HG02840 (cell line): ENCODE measurements at regions not wholly inside any gene's neighbourhood (a gene's known extent, or its start where the extent isn't known, plus 50 kb on each side); places are given as distances from the start of the nearest gene placed in this dataset.
"Not testable (repeated sequence)": the region's sequence is repeated elsewhere in the genome, so short reads cannot be mapped to it uniquely, and the experiment has no call there.

Experiments
- ATAC-seq: cut with Tn5 transposase; IDR thresholded peaks from one replicate; pipeline ENCODE4 v1.9.1; 2021; ENCODE audit warnings: mild to moderate bottlenecking, moderate library complexity, moderate number of reproducible peaks; ENCODE audit not compliant: unreplicated experiment, low FRiP score

- no peak for ATAC-seq
These were observed 122.0 kb downstream of the C16orf95 start for GRCh38 chr16:87195161-87195560.

GRCh38 chr16:87196231-87196630, 121.0 kb downstream of the C16orf95 start:
- no peak for ATAC-seq

DNA sequence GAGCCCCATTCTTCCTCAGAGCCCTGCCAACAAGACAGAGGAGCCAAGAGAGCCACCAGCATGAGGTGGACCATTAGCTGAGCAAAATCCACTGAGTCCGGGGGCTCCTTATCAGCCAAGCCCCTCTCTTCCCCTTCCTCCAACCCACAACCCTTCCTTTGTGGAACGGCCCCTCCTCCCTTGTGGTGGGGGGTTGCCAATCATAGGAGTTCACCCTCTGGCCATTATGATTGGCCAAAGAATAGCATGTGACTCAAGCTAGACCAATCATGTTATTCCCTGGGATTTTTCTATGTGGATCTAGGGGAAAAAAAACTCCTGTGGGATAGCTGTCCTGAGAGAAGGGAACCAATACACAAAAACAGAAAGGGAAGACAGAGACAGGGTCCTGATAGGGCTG, 120.5 kb downstream of the C16orf95 start:
- ATAC-seq, result no peak

- ATAC-seq, result no peak
These were observed 118.8 kb downstream of the C16orf95 start for GRCh38 chr16:87198328-87198832.

GRCh38 chr16:87198881-87199280, 118.3 kb downstream of the C16orf95 start:
- ATAC-seq, result no peak

- ATAC-seq, result no peak
These were observed 117.8 kb downstream of the C16orf95 start for GRCh38 chr16:87199379-87199778.

- ATAC-seq, result no peak
These were observed 117.3 kb downstream of the C16orf95 start for GRCh38 chr16:87199901-87200300.

GRCh38 chr16:87200637-87201036, 116.6 kb downstream of the C16orf95 start:
- ATAC-seq, result no peak

- ATAC-seq, result no peak
These were observed 116.1 kb downstream of the C16orf95 start for GRCh38 chr16:87201052-87201451.

DNA sequence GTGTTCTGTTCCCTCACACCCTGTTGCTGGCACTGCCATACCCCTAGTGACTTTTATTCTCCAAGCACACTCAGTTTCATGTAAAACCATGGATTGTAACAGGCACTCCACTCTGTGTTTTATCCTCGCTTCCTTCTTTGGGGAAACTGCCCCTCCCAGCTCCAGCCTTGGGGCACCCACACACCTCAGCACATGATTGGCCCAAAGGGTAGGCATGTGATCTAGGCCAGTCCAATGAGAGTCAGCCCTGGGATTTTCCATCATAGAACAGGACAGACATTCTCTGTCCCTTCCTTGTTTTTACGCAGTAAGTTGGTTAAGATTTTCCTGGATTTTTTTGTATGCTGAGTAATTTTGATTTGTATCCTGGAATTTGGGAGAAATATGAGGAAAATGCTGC, 115.4 kb downstream of the C16orf95 start:
- ATAC-seq, result no peak

- ATAC-seq, result no peak
These were observed 114.8 kb downstream of the C16orf95 start for GRCh38 chr16:87202346-87202745.

GRCh38 chr16:87203060-87203656, 114.0 kb downstream of the C16orf95 start:
- no peak for ATAC-seq

DNA sequence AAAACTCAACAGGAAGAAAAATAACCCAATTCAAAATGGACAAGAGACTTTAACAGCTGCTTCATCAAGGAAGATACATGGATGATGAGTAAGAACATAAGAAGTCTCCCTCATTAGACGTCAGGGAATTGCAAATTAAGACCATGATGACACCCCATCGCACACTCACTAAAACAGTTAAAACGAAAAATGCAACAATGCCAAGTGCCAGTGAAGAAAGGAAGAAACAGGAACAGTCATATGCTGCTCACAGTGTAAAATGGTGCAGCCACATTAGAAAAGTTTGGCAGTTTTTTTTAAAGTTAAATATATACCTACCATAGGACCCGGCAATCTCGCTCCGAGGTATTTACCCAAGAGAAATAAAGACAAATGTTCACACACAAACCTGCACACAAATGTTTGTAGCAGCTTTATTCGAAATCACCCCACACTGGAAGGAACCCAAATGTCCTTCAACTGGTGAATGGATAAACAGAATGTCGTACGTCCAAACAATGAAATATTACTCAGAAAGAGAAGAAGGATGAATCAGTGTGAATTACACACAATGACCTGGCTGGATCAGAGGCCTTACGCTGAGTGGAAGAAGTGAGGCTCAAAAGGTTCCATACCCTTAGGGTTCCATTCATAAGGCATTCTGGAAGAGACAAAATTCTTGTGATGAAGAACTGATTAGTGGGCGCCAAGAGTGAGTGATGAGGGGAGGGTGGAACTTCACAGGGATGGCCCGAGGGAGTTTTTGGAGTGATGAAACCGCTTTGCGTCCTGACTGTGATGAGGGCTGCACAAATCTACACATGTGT, 110.3 kb downstream of the C16orf95 start:
- no peak for ATAC-seq

DNA sequence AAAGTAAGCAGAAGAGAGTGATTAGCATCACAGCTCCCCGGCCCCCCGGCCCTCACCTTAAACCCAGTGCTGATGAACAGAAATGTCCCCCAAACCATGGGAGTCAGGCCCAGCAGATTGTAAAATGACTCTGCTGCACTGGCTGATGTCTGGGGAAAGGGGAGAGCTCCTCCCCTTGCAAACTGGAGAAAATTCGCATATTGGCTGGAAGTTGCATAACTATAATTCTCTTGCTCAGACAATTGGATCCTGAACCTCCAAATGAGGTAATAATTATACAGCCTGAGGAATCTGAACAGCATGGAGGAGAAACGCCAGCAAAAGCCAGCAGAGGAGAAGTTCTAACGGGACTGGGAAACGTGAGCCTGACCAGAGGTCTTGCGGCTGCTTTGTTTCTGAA, 109.7 kb downstream of the C16orf95 start:
- no peak for ATAC-seq

GRCh38 chr16:87207965-87208364, 109.2 kb downstream of the C16orf95 start:
- ATAC-seq, result no peak

DNA sequence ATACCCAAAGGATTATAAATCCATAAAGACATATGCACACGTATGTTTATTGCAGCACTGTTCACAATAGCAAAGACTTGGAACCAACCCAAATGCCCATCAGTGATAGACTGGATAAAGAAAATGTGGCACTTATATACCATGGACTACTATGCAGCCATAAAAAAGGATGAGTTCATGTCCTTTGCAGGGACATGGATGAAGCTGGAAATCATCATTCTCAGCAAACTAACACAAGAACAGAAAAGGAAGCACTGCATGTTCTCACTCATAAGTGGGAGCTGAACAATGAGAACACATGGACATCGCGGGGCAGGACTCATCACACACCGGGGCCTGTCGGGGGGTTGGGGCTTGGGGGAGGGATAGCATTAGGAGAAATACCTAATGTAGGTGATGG, 108.2 kb downstream of the C16orf95 start:
- not testable (repeated sequence) for ATAC-seq

GRCh38 chr16:87209808-87210512, 107.2 kb downstream of the C16orf95 start:
- no peak for ATAC-seq

- ATAC-seq, result no peak
These were observed 106.3 kb downstream of the C16orf95 start for GRCh38 chr16:87210894-87211293.

DNA sequence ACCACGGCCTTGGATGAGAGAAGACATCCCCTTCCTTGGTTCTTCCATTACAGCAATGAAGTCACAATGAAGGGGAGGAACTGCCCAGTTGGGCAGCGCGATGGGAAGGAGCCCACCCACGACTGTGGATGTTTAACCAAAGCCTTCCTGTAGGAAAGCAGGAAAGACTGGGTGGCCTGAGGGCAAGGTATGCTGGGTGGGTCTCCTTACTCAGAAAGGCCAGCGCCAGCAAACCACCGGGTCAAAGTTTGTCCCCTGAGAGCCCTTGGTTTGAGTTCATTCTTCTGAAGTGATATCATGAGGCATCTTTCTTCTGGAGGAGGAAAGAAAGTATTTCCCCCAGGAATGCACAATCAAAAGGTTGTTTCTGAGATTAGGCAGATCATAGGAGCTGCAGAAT, 105.2 kb downstream of the C16orf95 start:
- ATAC-seq, result no peak

- ATAC-seq, result no peak
These were observed 103.7 kb downstream of the C16orf95 start for GRCh38 chr16:87213536-87213935.

DNA sequence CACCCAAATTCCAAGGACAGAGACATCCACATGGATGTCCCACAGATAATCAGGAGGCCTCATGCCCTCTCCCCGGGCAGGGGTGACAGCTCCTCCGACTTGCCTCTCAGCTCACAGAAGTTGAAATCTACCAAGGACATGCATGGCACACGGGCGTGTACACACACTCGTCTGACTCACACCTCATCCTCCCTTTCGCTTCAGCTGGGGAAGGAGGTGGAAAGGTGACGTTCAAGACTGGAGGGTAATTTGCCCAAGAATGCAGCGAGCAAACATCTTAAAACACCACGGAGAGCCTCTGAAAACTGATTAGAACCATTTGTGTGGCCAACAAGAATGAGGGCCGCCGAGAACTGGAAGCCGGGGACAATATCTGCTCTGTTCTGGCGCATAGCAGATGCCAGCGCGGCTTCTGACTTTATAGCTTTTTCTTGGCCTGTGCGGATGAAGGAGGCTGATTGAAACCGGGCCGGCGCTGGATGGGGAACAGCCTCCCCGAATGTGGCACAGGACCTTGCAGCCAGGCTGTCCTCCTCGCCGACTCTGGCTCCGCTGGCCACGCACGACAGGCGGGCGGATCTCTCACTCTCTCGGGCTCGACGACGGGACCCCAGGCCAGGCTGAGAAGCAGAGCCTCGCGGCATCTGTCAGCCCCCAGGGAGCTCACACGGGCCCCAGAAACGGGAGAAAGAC, 100.9 kb downstream of the C16orf95 start:
- no peak for ATAC-seq
